ENCODE measurements at regions not wholly inside any gene's neighbourhood (a gene's known extent, or its start where the extent isn't known, plus 50 kb on each side); places are given as distances from the start of the nearest gene placed in this dataset.

DNA sequence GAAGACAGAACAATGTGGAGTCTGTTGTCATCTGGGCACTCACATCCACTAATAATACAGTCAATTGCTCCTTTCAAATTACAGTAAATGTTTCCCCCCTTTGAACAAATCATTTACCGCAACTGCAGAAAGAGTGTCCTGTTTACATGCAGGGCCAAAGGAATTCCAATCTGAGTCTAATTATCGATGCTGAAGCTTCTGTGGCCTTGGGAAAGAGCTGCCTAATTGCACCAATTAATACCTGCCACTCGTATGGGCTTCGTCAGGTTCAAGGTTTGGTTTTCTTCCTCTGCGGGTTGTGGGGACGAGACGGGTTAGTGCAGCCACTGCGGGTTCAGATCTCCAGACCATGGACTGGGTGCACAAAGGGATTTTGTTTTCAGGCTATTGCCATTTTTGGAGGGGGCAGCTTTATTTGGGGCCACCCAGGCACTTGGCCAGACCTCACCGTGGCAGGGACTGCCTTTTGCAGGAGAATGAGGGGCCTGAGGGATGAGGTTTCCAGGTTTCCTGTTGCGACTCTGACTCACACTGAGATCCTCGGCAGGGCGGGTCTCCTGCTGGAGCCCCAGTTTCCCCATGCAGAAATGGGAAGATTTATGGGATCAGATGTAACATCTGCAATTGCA is 147.6 kb downstream of the MIAT start:
- TF ChIP-seq, protein P1, sequence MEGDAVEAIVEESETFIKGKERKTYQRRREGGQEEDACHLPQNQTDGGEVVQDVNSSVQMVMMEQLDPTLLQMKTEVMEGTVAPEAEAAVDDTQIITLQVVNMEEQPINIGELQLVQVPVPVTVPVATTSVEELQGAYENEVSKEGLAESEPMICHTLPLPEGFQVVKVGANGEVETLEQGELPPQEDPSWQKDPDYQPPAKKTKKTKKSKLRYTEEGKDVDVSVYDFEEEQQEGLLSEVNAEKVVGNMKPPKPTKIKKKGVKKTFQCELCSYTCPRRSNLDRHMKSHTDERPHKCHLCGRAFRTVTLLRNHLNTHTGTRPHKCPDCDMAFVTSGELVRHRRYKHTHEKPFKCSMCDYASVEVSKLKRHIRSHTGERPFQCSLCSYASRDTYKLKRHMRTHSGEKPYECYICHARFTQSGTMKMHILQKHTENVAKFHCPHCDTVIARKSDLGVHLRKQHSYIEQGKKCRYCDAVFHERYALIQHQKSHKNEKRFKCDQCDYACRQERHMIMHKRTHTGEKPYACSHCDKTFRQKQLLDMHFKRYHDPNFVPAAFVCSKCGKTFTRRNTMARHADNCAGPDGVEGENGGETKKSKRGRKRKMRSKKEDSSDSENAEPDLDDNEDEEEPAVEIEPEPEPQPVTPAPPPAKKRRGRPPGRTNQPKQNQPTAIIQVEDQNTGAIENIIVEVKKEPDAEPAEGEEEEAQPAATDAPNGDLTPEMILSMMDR (conservative IDR thresholded peaks at IDR 0.05; ENCODE audit: low read depth, low read length) = no peak
- no peak for TF ChIP-seq EZH2 (IDR thresholded peaks at IDR 0.05; ENCODE audit: borderline replicate concordance, low read depth, low read length, poor library complexity, severe bottlenecking)

All from A673 (cell line).